GM21825 (cell line): ENCODE measurements at regions not wholly inside any gene's neighbourhood (a gene's known extent, or its start where the extent isn't known, plus 50 kb on each side); places are given as distances from the start of the nearest gene placed in this dataset.
A peak's percentile ranks its signal among the peaks of the same experiment; 100 is the strongest.

Experiments used
- ATAC-seq: cut with Tn5 transposase; IDR thresholded peaks from one replicate; pipeline ENCODE4 v1.9.1; 2021; ENCODE audit warnings: mild to moderate bottlenecking, moderate library complexity; ENCODE audit not compliant: unreplicated experiment

DNA sequence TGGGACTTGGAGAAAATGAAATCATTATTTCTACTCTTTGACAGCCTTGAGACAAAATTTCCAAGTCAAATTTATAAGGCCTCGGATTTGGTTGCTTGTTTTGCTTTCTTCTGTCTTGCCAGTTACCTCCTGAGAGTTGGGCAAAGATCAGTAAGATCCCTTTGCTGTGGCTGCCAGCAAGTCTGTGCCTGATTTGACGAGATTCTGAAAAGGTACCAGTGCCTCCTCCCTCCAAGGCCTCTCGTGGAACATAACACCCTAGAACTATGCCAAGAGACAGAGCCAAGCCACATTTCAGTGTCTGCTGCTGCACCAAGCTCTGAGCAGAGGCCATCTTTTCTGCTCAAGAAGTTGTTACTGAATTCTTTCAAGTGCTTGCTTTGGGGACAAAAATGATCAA is 61.0 kb downstream of the GTPBP8 start:
- ATAC-seq: no peak

DNA sequence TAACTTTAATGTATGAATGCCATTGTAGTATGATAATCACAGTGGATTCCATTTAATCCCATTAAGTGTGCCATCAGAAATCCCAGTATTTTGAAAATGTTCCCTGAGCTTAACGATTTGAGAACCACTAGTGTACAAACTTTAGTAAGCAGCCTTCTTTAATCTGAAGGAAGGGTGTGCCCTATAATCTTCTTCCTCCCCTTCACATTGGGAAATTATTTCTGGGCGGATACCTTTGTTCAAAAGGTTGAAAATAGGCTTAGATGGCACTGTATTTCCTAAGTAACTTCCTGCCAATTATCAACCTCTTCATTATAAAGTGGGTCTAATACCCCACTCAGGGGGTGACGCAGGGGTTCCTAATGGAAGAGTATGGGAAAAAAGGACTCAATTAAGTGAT is 62.4 kb downstream of the GTPBP8 start:
- no peak for ATAC-seq

DNA sequence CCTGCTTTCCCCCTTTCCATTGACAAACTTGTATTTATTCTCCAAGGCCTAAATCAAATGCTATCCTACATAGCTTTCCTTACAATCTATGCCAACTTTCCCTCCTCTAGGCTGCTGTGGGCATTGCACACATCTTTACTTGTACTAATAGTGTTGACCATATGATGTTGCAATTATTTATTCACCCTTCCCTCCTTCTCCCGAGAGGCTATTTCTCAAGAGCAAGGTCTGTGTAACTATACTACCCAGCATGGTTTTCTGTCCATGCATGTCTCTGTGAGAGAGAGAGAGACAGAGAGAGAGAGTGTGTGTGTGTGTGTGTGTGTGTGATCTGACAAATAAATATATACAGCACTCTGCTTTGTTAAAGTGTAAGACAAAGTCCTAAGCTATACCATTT is 63.8 kb downstream of the GTPBP8 start:
- no peak for ATAC-seq

DNA sequence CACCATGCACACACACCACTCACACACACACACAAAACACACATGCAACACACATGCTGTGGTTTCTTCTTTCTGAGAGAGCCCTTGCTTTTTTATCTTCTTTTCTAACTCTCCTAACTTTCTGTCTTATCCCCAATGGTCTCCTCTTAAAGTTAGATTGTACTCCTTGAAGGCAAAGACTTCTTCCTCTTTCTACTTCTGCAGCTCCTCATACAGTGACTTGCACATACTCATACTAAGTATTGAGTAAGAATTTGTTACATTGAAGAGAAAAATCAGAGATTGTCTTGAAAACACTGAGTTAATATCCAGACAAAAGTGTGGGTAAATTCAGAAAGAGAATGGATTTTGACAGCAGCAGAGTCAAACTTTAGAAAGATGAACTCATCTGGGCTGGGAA is 64.4 kb downstream of the GTPBP8 start:
- ATAC-seq: no peak

DNA sequence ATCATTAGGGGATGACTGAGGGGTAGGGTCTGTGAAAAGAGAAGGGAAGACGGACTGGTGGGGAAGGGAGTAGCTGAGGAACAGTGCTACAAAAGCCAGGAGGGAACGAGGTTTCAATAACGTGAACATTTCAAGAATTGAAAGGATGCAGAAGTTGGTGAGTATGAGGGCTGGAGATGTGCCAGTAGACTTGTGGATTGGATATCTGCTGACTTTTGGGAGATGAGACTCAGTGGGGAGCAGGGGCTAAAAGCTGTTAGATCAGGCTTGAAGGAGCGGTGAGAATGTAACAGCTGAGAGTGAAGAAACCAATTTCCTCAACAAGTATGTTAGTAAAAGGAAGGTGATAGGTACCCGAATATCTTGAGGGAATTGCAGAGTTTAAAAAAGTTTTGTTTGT is 65.2 kb downstream of the GTPBP8 start:
- ATAC-seq: no peak

DNA sequence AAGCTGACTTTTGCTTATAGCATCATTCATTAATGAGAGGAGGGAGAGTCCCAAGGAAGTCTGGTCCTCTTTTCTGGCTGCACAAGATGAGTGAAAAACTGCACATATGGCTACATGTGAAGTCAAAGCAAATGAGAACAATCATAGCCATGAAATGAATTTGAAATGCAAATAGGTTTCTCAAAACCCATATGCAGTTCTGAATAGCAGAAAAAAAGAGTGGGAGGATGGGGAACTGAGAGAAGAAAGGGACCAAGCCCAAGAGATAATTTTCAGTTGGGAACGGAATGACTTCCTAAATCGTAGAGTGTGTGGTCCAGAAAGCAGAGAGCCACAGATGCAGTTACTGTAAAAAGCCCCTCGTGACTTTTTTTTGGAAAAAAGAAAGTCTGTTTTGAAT is 66.3 kb downstream of the GTPBP8 start:
- ATAC-seq: peak; percentile 82

DNA sequence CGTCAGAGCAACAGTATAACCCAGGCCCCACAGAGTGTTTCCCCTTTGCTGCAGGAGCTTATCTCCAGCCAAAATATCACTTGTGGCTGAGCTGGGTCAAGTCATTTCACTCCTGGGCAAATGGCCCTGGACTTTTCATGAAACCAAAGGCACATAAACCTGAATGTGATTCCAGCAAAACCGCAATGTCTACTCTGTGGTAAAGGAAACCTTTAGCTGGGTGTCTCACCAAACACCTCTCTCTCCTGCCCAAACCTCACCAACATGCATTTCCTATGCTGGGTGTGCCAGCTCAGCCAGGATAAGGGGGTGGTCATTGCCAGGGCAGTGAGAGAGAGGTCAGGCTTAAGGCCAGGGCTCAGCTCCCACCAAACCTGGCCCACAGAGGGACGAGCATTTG is 67.4 kb downstream of the GTPBP8 start:
- no peak for ATAC-seq

DNA sequence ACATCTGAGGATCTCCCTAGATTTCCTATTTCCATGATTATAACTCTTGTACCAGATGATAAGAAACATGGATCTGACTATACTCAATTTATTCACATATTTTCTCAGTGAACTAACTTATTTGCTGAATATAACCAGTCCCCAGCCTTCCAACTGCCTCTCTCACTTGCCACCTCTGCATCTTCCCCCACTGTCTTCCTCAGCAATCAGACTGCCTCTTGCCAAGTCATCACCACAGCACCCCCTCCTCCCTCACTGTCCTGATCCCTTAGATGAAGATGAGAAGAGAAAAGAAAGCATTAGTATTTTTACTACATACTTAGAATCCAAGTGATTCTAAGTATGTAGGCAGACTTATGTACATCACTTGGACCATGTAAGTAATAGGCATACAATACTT is 71.9 kb downstream of the GTPBP8 start:
- no peak for ATAC-seq

DNA sequence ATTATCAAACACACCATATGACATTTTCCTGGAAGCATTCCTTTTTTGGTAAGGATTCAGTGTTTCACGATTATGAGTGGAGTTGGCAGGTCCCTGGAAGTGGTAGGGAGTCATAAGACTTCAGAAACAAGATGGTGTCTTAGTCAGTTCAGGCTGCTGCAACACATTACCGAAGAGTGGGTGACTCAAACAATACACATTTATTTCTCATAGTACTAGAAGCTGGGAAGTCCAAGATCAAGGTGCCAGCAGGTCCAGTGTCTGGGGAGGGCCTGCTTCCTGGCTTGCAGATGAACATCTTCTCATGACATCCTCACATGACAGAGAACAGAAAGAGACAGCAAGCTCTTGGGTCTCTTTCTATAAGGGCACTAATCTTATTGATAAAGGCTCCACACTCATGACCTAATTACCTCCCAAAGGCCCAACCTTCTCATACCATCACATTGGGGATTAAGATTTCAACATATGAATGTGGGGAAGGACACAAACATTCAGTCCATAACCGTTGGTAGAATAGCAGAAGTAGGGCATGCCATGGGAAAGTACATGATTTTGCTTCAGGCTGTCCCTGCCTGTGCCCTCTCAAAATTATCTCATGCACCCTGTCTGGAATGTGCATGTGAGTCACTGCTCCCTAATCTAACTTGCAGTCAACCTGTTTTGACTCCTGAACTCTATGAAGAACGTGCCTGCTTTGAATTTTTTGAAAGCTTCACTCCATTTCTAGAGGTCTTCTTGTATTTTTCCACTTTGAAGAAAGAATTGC is 72.5 kb downstream of the GTPBP8 start:
- no peak for ATAC-seq

DNA sequence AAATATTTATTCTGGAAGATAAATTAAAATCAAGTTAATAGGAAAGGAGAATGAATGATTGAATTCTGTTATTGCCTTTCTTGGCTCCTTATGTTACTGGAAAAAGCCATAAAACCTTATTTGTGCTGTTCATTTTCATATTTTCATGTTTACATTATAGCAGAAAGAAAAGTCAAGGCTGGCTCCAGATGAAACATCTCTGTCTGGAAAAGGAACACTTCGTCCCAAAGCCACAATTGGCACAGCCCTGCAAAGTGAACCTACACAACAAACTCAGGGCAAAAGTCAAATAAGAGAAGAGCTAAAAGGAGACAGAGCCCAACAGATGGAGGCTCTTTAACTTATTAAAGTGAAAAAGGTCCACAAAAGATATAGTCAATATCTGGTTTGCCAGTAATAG is 73.4 kb downstream of the GTPBP8 start:
- ATAC-seq: no peak

DNA sequence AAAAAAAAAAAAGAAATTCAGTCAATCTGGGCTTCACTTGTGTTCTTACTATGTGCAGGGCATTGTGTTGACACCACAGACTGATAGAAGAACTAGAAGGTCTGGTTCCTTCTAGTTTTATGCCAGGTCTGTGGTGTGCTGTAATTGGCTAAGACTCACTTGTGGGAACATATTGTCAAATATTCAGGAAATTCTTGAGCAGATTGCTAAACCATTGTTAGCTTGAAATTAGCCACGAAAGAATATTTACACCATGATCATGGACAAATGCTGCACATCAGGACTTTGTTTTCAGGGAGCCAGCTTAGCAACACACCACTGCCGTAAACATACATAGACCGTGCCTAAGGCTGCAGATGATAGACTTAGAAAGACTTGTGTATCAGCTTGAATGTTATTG is 74.6 kb downstream of the GTPBP8 start:
- ATAC-seq: no peak

DNA sequence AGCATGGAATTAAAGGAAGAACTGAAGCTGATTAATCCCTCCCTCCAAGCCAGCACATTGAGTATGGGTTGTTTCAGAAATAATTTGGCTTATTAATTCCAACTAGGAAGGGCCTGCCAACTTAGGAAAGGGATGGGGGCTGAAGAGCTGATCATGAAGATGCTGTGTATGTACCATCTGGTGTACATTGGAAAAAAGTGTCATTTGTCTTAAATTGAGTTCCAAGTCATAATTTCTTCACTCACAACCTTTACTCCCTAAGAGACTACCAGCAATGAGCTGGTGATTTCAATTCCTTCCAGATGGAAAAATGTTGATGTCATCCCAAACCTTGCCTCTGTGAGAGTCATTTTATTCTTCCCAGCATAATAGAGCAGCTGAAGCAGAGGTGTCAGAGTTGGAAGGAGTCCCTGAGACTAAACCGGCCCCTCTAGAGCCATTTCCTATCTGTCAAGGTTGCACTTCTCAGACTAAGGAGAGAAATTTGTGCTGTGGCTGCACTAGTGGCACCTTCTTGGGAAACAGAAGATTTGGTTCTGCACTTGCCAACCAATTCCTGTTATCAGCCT is 79.4 kb downstream of the GTPBP8 start:
- ATAC-seq: no peak

DNA sequence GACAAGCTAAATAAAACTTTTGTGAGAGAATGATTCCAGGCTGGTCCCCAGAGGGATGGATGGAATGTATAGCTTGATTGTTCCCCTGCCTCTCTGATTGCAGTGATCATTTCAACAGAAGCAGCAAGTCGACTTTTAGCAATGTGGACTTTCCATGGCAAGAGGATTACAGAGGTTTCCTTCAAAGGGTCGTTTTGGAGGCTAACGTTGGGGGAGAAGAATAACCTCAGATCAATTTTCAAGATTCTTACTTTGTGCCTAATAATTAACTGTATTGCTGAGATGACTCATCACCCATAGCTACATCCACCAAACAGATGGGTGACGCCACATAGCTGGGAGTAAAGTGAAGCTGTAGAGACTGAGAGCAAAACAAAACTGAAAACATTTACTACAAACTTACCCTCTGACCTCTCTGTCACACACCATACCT is 79.9 kb downstream of the GTPBP8 start:
- ATAC-seq: peak; percentile 99

DNA sequence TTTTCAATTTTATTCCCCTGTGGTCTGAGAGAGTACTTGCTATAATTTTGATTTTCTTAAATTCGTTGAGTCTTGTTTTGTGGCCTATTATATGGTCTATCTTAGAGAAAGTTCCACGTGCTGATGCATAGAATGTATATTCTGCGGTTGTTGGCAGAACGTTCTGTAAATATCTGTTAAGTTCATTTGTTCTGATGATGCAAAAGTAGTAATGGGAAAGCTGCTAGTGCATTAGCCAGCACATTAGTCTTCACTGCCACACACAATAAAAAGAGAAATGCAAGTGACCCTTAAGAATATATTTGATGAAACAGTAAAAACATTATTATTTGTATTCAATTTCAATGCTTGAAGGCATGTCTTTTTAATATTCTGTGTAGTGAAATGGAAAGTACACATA is 84.8 kb downstream of the GTPBP8 start:
- ATAC-seq: no peak

DNA sequence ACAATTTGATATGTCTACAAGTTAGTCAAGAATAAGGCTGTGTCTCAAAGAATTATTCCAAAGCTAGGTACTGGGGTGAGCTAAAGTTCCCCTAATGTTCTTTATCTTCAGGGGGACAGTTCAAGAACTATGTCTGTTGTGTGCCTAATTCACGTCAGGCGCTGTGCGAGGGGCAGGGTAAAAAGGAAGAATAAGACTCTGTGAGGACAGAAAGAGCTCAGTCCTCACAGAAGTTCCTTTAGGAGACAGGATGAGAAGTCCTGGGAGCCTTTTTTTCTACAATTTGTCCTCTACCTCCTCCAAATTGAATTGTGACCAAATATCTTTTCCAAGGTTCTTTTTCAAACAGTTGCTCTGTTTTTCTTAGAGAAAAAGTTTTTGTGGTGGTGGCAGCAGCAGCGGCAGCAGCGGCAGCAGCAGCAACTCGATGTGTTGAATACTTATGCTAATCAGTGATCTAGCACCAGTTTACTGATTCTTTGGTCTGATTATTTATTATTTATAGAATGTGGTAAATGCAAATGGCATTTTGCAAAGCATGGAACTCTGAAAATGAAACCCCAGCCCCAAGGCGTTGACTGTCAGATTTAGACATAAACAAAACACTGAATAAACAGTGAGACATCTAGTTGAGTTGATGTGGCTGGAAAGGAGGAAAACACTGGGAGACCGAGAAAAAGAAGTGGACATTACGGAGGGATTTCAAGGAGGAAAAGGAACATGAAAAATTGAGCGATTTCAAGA is 88.6 kb downstream of the GTPBP8 start:
- ATAC-seq: peak; percentile 87

DNA sequence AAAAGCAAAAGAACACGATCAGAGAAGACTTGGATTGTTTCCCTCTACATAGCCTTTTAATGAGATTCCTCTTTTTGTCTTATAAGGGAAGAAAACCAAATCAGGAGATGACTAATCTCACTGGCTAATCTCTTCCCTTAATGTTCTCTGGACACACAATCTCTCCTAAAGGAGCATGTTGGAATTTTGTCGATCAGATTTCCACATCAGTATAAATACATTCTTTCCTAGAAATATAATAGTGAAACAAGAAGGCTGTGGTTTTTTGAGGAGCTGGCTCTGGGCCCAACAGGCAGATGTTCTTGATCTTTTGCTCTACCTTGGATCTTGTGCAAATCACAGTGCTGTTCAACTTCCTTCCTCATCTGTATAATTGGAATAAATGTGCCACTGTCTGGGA is 94.0 kb downstream of the GTPBP8 start:
- no peak for ATAC-seq

DNA sequence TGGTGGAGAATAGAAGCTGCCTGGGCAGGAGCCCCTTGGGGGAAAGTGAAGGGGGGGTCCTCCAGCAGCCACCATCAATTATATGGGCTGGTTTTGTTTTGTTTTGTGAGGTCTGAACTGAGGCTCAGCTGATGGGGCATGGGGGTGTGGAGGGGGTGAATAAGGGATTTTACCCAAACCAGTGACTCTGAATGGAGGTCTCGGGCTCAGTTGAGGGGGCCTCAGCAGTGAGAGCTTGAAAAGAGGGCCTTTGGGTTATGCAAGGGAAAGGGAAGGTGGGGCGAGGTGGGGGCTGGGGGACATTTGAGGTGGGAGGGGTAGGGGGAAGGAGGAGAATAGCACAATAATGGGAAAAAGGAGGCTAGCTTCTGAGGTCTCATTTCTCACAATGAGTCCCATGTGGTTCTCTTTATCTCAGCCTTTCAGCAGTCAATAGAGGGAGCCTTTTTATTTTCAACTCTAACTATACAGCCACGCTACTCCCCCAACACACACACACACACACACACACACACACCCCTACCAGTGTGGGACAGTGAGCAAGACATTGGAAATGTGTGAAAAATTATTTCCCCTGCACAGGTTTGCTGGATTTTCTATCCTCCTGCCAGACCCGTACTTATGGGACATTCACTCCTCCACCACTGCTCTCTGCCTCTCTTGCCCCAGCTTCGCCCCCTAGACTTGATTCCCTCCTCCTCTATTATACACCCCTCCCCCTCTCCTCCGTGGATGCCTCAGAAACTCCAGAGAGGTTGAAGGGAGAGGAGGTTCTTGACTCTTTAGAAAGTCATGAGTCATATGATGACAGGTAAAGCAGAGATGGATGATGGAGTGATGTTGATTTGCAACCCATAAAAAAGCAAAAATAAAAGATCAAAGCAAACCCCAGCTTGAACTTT is 96.0 kb downstream of the GTPBP8 start:
- no peak for ATAC-seq

DNA sequence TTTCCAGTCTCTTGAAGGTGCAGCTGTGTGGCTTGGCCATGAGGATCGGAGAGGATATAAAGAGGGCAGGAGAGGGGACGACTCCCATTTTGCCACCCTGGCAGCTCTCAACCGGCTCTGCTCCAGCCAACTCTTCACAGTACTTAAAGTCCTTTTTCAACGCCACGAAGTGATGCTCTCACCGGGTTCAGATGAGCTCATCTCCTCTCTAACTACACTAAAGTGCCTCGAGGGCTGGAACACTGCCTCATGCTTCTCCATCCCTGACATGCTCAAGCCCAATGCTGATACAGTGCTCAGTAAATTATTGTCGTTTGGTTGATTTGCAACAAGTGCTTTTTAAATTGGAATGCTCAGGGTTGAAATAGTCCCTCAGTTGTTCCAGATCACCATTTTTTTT is 97.8 kb downstream of the GTPBP8 start:
- ATAC-seq: no peak

DNA sequence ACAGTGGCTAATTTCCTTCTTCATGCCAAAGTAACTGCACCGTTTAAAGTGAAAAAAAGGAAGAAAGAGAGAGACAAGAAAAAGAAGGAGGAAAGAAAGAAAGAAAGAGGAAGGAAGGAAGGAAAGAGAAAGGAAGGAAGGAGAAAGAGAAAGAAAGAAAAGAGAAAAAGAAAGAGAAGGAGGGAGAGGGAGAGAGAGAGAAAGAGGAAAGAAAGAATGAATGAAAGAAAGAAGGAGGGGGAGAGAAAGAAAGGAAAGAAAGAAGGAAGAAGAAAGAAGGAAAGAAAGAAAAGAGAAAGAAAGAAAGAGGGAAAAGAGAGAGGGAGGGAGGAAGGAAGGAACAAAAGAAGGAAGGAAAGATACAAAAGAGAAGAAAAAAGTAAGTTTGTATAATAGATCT is 100.6 kb downstream of the GTPBP8 start:
- ATAC-seq: no peak

DNA sequence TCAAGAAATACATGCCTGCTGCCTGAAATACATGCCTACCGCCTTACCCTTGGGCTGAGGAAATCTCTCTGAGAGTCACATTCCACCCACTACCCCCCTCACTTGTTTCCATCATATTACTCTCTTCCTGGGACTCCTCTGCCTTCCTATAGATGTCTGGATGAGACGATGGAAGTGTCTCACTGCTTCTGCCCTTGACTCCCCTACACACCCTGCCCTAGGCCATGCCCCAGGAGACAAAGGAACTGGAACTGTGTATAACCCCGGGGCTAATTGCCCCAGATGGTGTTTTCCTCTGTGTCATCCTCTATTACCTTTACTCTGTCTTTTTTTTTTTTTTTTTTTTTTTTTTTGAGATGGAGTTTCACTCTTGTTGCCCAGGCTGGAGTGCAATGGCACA is 102.0 kb downstream of the GTPBP8 start:
- no peak for ATAC-seq
